HG02973 (cell line): ENCODE measurements at regions not wholly inside any gene's neighbourhood (a gene's known extent, or its start where the extent isn't known, plus 50 kb on each side); places are given as distances from the start of the nearest gene placed in this dataset.

Source experiments
- ATAC-seq: cut with Tn5 transposase; IDR thresholded peaks from one replicate; pipeline ENCODE4 v1.9.1; 2021; ENCODE audit warnings: moderate library complexity; ENCODE audit not compliant: unreplicated experiment

GRCh38 chrX:6909396-6909795 lies 238.1 kb upstream of the STS start:
- no peak for ATAC-seq

GRCh38 chrX:6906608-6907007 lies 240.9 kb upstream of the STS start:
- no peak for ATAC-seq

- no peak for ATAC-seq
Observed at GRCh38 chrX:6904156-6904555, 243.4 kb upstream of the STS start.

- no peak for ATAC-seq
Observed at GRCh38 chrX:6898371-6898770, 249.1 kb upstream of the STS start.

GRCh38 chrX:6891404-6891803 lies 256.1 kb upstream of the STS start:
- no peak for ATAC-seq

GRCh38 chrX:6890544-6891261 lies 256.8 kb upstream of the STS start:
- ATAC-seq: no peak

GRCh38 chrX:6885909-6886308 lies 261.6 kb upstream of the STS start:
- ATAC-seq: no peak

- no peak for ATAC-seq
Observed at GRCh38 chrX:6885396-6885795, 262.1 kb upstream of the STS start.

- no peak for ATAC-seq
Observed at GRCh38 chrX:6861456-6861855, 286.1 kb upstream of the STS start.

GRCh38 chrX:6857749-6858148 lies 289.8 kb upstream of the STS start:
- ATAC-seq: no peak

- ATAC-seq: no peak
Observed at GRCh38 chrX:6856471-6856870, 291.0 kb upstream of the STS start.

GRCh38 chrX:6852869-6853268 lies 294.6 kb upstream of the STS start:
- no peak for ATAC-seq

GRCh38 chrX:6852121-6852520 lies 295.4 kb upstream of the STS start:
- ATAC-seq: no peak

- no peak for ATAC-seq
Observed at GRCh38 chrX:6851140-6851539, 296.4 kb upstream of the STS start.

GRCh38 chrX:6849716-6850414 lies 297.6 kb upstream of the STS start:
- no peak for ATAC-seq

GRCh38 chrX:6832619-6833018 lies 297.7 kb upstream of the VCX3A start:
- ATAC-seq: no peak

- ATAC-seq: no peak
Observed at GRCh38 chrX:6826856-6827255, 291.9 kb upstream of the VCX3A start.

GRCh38 chrX:6821730-6822129 lies 286.8 kb upstream of the VCX3A start:
- ATAC-seq: no peak

GRCh38 chrX:6813836-6814370 lies 279.0 kb upstream of the VCX3A start:
- no peak for ATAC-seq

GRCh38 chrX:6812087-6812486 lies 277.2 kb upstream of the VCX3A start:
- ATAC-seq: no peak

- no peak for ATAC-seq
Observed at GRCh38 chrX:6810776-6811175, 275.9 kb upstream of the VCX3A start.

GRCh38 chrX:6803607-6804006 lies 268.7 kb upstream of the VCX3A start:
- ATAC-seq: no peak
